NCI-H1417 treated with DMSO at 0.1 percent for 48 hours (cell line): ENCODE measurements at regions not wholly inside any gene's neighbourhood (a gene's known extent, or its start where the extent isn't known, plus 50 kb on each side); places are given as distances from the start of the nearest gene placed in this dataset.

Source experiments
- DNase-seq: peaks from one replicate; lab custom pipeline; 2025; lab: John Stamatoyannopoulos, UW

DNA sequence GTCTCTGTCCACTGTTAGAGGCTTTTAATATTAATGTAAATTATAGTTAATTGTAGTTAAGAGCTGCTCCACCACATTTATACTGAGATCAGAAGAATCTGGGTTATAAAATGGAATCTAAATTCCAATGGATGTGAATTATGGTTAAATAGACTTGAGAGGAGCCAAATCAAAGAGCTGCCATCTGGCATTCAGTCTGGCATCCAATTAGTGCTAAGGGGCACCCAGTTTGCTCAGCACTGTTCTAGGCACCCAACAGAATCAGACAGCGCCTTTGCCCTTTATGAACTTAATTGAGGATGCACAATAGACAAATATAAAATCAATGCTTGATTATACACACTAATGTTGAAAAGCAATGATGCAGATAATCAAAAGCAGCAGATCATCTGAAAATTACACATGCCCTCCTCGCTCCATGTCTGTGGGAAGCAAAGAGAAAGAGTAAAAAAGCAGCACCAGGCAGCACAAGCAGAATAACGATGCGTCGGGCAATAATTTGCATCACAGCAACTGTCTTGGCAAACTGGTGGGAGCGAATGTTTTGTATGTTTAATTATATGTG, 310.1 kb downstream of the BRINP2 start:
- DNase-seq = no peak

DNA sequence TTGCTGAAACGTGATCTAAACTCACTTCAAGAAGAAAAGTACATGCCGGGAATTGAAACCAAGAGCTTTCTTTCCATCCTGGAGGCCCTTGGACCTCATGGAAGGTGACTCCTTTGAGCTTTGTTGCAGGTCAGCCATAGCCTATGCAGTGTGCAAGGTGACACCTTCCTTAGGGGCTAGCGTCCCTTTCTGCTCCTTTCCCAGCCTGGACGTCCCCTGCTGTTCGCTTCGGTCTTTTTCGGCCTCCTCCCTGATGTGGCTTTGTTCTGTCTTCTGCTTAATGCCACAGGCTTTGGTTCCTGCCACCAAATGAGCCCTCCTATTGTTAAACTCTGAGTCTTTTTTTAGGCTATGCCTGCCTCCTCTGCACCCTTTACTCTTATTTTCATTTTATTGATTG, 308.8 kb downstream of the BRINP2 start:
- DNase-seq = no peak

DNA sequence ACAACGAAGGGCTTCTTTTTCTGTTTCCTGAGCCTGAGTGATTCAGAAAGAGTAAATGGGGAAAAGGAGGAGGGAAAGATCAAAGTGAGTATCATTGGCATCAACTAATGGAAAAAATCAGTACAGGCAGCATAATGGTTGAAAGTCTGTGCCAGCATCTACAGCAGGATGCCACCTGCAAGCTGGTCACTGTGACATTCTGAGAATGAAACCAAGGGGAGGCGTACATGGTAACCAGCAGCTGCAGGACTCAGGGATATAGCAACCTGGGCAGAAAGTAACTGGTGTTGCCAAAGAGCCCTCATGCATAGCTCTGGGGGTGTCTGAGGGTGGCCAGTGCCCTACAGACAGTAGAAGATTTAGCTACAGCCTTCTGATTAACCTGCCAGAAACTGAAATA, 305.9 kb downstream of the BRINP2 start:
- no peak for DNase-seq

DNA sequence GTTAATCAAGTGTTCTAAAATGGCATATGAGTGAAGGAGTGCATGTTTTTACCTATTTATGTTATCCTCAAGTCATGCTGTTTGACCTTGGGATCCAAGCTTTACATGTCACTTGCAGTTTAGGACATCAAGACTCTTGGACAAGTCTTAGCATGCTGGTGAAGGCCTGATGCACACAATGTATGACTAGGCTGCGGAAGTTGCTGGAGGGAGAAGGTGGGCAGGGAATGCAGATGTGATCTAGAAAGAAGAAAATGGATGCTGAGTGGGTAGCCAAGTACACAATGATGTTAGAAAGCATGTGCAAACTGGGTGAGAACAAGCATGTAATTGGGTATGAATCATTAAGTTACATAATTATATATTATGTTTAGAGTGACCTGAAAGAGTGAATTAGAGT, 301.8 kb downstream of the BRINP2 start:
- no peak for DNase-seq

DNA sequence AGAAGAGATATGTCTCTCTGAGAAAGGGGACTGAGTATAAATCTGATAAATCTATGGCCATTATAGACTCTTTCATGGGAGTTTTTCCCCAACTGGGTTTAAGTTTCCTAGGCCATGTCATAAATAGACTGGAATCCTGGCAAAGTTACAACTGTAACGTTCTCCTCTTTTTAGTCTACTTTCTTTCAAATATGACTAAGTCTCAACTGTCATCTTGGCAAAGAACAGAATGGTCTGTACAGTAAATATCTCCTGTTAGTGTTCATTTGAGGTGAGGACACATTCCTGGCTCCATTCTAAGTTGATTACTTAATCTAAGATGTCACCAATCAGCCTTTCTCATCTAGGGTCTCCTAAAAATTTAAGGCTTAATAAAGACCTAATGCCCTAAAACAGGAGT, 300.5 kb downstream of the BRINP2 start:
- no peak for DNase-seq

DNA sequence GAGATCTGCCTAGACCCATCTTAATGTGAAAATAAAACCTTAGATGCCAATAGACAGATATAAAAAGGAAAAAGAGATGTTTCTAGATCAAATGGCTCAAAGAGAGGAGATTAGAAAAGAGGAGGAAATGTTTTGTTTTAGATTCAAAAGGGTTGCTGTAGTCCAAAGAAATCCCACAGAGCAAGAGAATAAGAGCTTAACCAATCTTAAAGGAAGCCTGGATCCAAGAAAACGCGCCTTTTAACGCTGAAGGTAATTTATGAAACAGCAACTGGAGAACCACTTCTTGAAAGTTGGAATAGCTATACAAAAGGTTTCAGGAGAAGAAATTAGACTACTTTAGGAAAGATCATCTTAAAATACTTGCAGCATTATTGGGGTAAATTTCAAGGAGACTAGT, 298.8 kb downstream of the BRINP2 start:
- DNase-seq = no peak

DNA sequence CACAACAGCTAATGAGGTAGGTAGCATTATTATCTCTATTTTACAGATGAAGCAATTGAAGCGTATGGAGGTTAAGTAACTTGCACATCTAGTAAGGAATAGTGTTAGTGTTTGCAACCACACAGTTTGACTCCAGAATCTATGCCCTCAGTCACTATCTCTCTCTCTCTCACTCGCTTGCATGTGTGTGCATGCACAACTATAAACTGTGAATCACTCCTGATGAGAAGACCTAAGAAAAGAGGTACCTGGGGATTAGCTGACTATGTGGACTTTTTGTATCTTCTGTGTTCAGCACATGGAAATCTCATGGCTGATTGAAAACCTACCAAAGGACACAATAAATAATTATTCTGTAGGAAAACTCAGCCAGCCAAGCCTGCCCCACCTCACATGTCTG, 295.5 kb downstream of the BRINP2 start:
- DNase-seq = no peak

DNA sequence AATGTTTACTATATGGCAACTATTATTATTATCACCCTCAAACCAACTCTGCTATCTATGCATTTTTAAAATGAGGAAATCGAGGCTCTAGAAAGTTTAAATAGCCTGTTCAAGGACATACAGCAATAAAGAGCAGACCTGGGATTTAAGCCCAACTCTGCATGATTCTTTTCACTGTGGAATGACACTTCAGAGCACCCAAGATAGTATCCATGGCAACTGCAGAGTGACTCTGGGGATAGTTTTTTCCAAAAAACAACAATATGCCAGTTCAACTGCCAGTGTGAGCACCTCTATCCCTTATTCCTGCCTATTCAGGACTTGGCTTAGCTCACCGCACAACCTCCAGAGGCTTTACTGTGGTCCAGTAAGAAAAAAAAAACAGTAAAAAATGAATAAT, 293.9 kb downstream of the BRINP2 start:
- DNase-seq = no peak

DNA sequence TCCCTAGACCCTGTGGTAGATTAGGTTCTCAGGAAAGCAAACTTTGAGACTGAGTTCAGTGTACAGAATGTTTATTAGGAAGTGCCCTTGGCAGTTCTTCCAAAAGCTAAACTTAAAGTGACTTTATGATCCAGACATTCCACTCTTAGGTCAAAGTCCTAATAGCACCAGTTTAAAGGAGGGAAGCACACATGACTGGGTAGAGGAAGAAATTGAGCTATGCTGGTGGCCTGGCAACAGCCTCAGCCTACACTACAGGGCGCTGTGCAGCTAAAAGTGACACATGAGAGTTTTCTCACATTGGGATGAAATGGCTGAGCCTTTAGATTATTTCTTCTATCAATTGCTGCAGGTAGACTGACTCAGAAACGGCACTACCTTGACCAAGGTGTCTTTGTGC, 280.4 kb downstream of the BRINP2 start:
- DNase-seq = no peak

DNA sequence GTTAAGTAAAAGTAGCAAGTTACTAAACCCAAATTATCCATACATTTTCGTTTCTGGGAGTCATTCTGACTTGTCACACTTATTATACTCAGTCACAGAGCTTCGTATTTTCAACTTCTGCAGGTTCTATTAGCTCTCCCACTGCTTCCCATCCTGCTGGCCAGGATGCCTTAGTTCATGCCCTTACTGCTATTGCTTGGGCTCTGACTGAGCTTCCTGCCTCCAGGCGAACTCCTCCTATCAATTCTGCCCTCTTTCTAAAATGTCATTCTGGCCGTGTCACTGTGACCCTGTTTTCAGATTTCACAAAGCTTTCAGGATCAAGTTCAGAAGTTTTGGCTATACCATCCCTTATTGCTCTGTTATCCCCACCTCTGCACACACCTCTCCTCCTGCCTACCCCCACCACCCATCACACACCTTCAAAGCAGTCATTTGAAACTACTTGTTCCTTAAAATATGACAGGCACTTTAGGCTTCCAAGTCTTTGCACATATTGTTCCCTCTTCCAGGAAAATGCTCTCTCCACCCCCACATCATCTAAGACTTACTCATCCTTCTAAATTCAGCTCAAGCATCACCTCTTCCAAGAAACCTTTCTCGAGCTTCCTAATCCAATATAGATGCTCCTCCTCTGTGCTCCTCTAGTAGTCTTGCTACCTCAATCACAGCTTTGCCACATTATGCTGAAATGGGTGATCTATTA, 278.0 kb downstream of the BRINP2 start:
- DNase-seq = no peak

DNA sequence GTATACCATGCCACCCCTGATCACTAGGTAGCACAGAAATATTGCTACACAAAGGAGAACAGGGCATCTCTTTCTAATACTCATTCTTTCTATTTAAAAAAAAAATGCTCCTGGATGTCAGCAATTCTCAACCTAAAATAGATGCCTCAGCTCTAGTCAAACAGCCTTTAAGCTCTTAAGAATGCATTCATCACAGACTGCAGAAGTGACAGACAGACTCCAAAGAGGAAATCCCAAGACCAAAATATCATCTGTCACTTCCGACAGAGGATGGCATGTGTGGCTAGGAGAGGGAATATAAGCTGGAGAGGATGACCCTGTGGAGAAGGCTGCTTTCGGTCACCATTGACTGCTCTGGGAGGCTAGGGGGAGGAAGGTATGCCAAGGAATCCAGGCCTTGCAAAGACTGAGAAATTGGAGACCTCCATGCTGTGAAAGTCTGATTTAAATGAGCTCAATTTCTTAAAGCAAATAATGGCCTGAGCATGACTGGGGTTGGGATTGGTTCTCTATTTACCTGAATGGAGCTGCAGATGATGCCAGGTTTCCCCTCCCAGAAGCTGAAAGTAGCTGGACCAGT, 277.4 kb downstream of the BRINP2 start:
- DNase-seq = no peak

DNA sequence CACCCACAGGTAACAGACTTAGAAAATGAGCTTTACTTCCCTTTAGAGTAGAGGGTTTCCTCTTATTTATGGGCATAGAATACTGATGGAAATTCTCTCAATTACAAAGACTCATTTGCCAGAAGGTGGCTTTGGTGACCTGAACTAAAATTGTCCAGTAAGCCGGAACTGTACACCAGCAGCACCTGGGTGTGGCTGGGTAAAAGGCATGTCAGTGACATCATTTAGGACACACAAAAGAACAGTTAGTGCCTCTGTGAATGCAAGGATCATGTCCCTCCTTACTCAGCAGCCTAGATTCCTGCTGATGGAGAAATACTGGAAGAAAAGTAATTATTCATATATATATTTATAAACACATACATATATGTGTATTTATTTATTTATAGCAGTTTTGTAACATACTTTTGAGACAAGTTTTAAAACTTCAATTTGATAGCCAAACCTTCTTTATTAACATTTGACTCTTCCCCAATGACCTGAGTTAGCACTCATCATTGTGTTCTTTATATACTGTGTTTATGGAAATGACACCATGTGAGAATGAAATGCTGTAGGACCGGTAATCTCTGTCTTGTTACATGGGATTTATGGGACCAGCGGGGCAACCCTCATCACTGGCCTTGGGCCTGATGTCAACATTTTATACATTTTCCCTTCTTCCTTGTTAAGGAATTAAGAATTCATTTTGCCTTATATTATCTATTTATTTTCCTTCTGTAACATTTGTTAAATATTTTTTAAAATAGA, 274.4 kb downstream of the BRINP2 start:
- no peak for DNase-seq

DNA sequence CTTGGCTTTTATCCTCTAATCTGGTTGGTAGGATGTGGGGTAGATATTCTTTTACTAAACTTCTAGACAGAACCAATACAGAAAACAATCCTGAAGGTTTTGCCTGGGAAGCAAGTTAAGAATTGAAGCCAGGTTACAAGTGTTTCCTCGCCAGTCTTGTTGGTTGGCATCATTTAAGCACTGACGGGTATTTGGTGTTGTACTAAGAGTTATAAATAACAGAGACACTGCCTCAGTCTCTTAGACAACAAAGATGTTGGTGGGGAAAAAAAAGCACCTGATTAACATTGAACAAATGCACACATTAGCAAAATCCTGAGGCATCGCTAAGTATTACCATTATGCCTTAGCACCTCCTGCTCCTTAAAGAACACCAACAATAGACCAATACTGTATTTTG, 272.2 kb downstream of the BRINP2 start:
- no peak for DNase-seq

DNA sequence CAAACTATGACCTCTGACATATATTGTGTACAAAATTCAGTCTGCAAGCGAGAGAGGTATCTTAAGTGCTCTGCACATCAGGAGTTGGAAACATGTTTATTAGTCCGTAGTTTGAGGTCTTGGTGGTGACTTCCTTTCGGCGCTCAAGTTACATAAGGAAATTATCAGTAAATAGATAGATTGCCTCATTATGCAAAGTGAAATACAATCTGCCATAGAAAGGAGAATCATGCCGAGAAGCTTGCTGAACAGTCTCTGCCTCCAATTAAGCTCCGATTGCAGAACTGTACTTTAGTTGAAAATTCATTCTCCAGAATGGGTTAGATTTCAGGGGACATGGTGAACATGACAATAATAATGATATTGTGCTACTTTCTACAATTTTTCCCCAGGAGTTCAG, 271.8 kb downstream of the BRINP2 start:
- DNase-seq = no peak

DNA sequence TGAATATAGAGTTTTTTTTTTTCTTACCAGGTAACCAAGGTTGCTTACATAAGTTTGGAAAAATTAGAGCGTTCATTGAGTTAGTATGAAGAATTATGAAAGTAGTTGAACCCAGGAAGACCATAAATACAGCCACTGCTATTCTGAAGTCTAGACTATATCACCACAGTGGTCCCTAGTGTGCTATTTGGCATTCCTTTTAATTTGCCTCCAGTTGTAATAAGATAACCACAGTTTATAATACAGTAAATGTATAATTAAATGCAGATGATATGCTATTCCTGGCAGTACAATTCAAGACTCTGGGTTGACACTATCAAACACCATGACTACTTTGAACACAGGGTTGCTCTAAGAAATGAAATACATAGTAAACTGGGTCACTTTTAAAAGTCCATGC, 270.5 kb downstream of the BRINP2 start:
- no peak for DNase-seq

DNA sequence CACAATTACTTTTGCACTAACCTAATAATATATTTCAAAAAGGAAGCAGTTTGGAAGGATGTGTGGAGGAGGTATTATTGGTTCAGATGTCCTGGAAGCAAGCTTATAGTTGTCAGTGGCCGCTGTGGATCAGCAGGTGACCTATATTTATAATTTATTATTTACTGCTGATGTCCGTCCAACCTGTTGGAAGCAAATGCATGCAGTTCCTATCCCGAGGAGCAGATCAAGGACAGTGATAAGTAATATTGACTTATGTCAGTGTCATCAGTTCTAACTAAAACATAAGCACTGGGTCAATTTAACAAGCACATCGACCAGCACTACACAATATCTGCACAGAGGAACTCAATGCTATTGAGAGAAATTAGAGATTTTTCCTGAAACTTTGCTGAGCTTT, 270.1 kb downstream of the BRINP2 start:
- DNase-seq = no peak

DNA sequence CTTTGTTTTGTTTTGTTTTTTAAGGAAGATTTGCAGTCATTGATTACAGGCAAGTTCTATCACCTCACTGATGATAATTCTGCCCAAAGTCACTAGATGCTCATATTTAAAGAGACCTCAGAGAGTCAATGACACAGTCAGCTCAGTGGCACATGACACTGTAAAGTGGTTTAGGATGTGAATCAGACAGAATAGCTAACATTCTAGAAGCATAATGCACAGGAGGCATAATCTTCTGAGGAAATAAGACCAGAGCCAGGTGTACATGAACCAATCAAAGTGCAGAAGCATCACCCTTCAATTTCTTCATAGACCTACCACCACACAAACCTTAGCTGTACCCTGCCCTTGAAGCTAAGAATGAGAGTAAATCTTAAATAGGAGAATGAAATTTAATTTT, 268.5 kb downstream of the BRINP2 start:
- no peak for DNase-seq

DNA sequence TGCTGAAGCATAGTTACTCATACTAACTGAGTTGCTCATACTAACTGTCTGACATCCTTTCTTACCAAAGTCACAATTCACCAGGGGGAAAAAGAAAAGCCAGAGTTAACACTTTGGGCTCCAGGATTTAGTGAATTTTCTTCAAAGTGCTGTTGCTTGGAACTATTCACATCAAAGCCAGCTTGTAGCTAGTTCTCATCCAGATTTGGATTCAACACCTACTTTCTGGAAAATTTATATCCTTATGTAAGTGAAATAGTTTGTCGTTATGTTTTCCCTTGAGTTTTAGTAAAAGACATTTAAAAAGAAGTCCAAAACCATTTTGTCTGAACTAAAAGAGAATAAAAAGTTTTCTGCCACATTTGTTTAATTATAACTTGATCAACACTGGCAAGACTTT, 264.6 kb downstream of the BRINP2 start:
- no peak for DNase-seq

DNA sequence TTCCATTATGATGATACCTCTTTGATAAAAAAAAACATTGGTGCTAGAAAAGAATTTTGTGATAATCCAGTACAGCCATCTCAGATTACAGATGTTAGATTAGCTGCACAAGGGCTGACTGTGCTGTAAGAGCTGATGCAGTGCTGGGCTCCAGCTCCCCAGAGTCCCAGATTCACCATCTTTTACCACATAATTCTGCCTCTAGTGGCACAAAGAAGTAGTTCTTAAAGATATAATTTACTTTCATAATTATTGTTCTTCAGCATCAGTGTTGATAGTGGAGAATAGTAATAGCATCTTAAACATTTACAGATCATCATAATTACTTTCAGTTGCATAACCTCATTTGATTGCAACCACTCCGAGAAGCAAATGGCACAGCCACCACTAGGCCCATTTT, 262.1 kb downstream of the BRINP2 start:
- DNase-seq = no peak

DNA sequence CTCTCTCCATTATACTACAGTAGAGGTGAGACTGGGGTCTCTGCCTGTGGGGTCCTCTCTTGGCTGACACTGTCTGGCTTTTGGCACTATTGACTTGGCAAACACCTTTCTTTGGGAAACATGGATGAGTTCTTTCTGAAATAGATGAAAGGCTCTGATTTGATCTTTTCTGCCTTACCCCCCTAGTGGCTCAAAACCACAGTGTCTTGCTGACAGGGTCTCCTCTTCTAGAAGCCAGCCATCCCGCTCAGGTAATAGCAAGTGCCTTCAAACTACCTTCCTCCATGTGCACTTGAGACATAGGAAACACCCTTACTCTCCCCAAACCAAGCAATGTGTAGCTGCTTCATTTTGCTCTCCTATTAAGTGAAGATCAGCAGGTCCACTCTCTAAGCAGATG, 260.4 kb downstream of the BRINP2 start:
- DNase-seq = no peak

DNA sequence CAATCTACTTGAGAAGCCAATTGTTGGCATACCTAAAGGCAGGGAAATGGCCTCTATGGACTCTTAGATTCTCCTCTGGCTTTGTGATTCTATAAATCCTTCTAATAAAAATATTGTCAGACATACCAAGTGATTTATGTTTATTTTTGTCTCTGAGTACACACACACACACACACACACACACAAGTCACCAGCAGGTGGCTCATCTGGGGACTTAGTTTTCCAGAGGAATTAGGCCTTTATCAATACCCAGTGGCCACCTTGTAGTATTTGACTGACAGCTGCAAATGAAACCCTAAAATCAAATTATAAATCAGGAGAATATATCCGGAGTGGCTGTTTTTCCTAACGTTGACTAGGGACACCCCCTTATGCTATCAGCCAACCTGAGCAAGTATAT, 258.5 kb downstream of the BRINP2 start:
- DNase-seq = no peak

DNA sequence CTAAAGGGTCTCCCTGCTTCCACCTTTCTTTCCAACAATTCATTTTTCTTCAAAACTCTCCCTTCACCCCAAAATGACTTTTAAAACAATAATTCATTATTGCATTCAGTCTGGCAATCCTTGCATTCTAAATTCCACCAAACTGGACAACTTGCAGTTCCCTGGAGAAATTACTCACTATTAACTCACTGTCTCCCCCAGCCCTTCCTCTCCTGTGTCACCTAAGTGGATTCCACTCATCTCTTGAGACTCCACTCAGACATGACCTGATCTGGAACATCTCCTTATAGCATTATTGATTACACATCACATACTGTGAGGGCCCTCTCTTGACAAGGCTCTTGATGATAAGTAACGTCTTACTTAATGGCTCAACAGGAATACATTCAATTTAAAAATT, 257.1 kb downstream of the BRINP2 start:
- DNase-seq = no peak

DNA sequence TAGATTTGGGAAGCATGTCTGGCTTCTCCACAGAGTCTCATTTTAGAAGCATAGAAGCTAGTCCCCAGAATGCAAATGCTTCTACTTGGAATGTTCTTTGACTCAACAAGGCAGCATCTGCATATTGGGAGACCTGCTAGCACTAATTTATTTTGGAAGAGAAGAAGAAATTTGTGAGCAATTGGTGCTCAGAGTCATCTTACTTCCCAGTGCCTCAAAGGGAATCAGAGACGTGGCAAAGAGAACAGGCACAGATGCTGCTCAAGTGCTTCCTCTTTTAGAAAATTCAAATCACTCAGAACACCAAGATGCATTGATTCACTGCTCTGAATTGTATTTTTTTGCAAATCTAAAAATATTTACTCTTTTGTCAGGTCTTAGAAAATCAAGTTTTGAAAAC, 255.7 kb downstream of the BRINP2 start:
- no peak for DNase-seq
